ENCODE measurements at regions not wholly inside any gene's neighbourhood (a gene's known extent, or its start where the extent isn't known, plus 50 kb on each side); places are given as distances from the start of the nearest gene placed in this dataset.

- H4K20me1 ChIP-seq (replicated peaks; ENCODE audit: control insufficient read depth, insufficient read depth, low read length) = no peaks in the 10 kb centered on the region
- 58% methylated on average over 1 of the region's 2 CpGs for WGBS (ENCODE audit: insufficient coverage, low coverage, missing lambda C conversion rate)
- no TSS peak for BruUV-seq (replicated peaks)
- no peak for ATAC-seq
- intact Hi-C loops (cut with micrococcal nuclease) = loop anchor here (5.0 kb wide), 1 partner anchor 151 kb away; no protein-coding TSS in a partner anchor
- H2AFZ ChIP-seq (ENCODE audit: low read depth, low read length) = no peak overlapping the region
- H3K9me1 ChIP-seq (ENCODE audit: control insufficient read depth, insufficient read depth, low read length) = no peaks in the 10 kb centered on the region
- H3K9ac ChIP-seq (ENCODE audit: insufficient read depth in 1 of 2, low read depth in 2 of 2, low read length in 2 of 2) = no peak overlapping the region
- CTCF ChIA-PET (ENCODE audit: low intra/inter-chr PET ratio) = no interaction called here
- no peak for FAIRE-seq
- no peaks in the 10 kb centered on the region for H3K9me3 ChIP-seq (replicated peaks; ENCODE audit: control insufficient read depth, insufficient read depth, low read depth, low read length)
- no peak for DNase-seq (ENCODE audit: extremely low read depth in 1 of 4, low spot score in 3 of 4)
- H3K4me3 ChIP-seq = no peak overlapping the region
- peaks cover 9 to 17% of the 10 kb centered on the region in 2 experiments; a peak in 4 of 5 replicates for H3K4me1 ChIP-seq (replicated peaks in 1 of 2; ENCODE audit: control insufficient read depth in 2 of 2, insufficient read depth in 2 of 2, low read length in 2 of 2)
- TF ChIP-seq SAP30 (IDR thresholded peaks at IDR 0.05; ENCODE audit: borderline replicate concordance, insufficient read depth, low read depth, low read length, poor library complexity, severe bottlenecking) (no peak), TAL1 (IDR thresholded peaks at IDR 0.05) (no peak), SRF (CRISPR knock-in tag; IDR thresholded peaks at IDR 0.05) (no peak), GTF2F1 (IDR thresholded peaks at IDR 0.05; ENCODE audit: low read depth, low read length) (no peak), OTX1 (CRISPR knock-in tag; IDR thresholded peaks at IDR 0.05) (no peak), RBFOX2 (IDR thresholded peaks at IDR 0.05; ENCODE audit: low read depth, low read length) (no peak), ZNF830 (CRISPR knock-in tag; IDR thresholded peaks at IDR 0.05) (no peak), EHMT2 (IDR thresholded peaks at IDR 0.05) (no peak), ILK (tag; IDR thresholded peaks at IDR 0.05; ENCODE audit: borderline replicate concordance, low read depth) (no peak), NEUROD1 (IDR thresholded peaks at IDR 0.05; ENCODE audit: borderline replicate concordance, low read depth, low read length, partially characterized antibody) (no peak), ZNF24 (IDR thresholded peaks at IDR 0.05) (no peak), TOE1 (IDR thresholded peaks at IDR 0.05; ENCODE audit: borderline replicate concordance) (no peak), TOE1 (CRISPR knock-in tag; IDR thresholded peaks at IDR 0.05; ENCODE audit: borderline replicate concordance, low read depth) (no peak), ZNF184 (CRISPR knock-in tag; IDR thresholded peaks at IDR 0.05) (no peak), ARHGAP35 (IDR thresholded peaks at IDR 0.05; ENCODE audit: partially characterized antibody) (no peak), IFI16 (CRISPR knock-in tag; IDR thresholded peaks at IDR 0.05) (no peak)
- TF ChIP-seq, protein P1, sequence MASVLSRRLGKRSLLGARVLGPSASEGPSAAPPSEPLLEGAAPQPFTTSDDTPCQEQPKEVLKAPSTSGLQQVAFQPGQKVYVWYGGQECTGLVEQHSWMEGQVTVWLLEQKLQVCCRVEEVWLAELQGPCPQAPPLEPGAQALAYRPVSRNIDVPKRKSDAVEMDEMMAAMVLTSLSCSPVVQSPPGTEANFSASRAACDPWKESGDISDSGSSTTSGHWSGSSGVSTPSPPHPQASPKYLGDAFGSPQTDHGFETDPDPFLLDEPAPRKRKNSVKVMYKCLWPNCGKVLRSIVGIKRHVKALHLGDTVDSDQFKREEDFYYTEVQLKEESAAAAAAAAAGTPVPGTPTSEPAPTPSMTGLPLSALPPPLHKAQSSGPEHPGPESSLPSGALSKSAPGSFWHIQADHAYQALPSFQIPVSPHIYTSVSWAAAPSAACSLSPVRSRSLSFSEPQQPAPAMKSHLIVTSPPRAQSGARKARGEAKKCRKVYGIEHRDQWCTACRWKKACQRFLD (CRISPR knock-in tag; IDR thresholded peaks at IDR 0.05) = no peak
- TF ChIP-seq, protein P2, sequence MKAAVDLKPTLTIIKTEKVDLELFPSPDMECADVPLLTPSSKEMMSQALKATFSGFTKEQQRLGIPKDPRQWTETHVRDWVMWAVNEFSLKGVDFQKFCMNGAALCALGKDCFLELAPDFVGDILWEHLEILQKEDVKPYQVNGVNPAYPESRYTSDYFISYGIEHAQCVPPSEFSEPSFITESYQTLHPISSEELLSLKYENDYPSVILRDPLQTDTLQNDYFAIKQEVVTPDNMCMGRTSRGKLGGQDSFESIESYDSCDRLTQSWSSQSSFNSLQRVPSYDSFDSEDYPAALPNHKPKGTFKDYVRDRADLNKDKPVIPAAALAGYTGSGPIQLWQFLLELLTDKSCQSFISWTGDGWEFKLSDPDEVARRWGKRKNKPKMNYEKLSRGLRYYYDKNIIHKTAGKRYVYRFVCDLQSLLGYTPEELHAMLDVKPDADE (conservative IDR thresholded peaks at IDR 0.05; ENCODE audit: control insufficient read depth, low read depth, low read length) = no peak
- no peaks in the 10 kb centered on the region for H3K79me2 ChIP-seq (ENCODE audit: control insufficient read depth, insufficient read depth, low read length)
- H3K4me2 ChIP-seq (ENCODE audit: insufficient read depth, low read length) = no peak overlapping the region
- POLR2A ChIA-PET = interaction anchor here (0.6 kb wide), 1 partner anchor 9 kb away, joined by 3 read pairs; no protein-coding TSS in a partner anchor
- no peaks in the 10 kb centered on the region for H3K36me3 ChIP-seq (ENCODE audit: control insufficient read depth, insufficient read depth, low read length)
- H3K27me3 ChIP-seq (ENCODE audit: control insufficient read depth in 2 of 2, insufficient read depth in 2 of 2, low read length in 2 of 2) = no peaks in the 10 kb centered on the region
- H3K27ac ChIP-seq (ENCODE audit: extremely low read depth, low read depth, low read length) = no peak overlapping the region
- in situ Hi-C loops (cut with MboI) = no loop called here
Measured at GRCh38 chr20:23203310-23203709, 117.2 kb upstream of the CD93 start.
